Urinary bladder (tissue), 3 donors: ENCODE measurements at regions not wholly inside any gene's neighbourhood (a gene's known extent, or its start where the extent isn't known, plus 50 kb on each side); places are given as distances from the start of the nearest gene placed in this dataset.

ENCODE experiments used
- DNase-seq: peaks from one replicate; pipeline ENCODE4 v3.0.0-alpha.2; 2015; ENCODE audit errors: extremely low spot score
- H3K27ac ChIP-seq: one replicate; pipeline ENCODE4 v1.5.1; 2013; ENCODE audit warnings: low read depth, mild to moderate bottlenecking, moderate library complexity
- H3K36me3 ChIP-seq: one replicate; pipeline ENCODE4 v1.6.1; 2013; ENCODE audit warnings: mild to moderate bottlenecking, moderate library complexity; ENCODE audit not compliant: insufficient read depth
- H3K4me1 ChIP-seq: one replicate; pipeline ENCODE4 v1.6.1; 2013; ENCODE audit warnings: mild to moderate bottlenecking, moderate library complexity; ENCODE audit not compliant: insufficient read depth
- H3K4me3 ChIP-seq: one replicate; pipeline ENCODE4 v1.5.1; 2013; ENCODE audit warnings: low read depth, low read length
- WGBS: extraction: QIAGEN DNeasy Blood & Tissue Kit; methylation state at CpG from one replicate; pipeline ENCODE4 v1.1.7; 2013; 5-methylcytosine and 5-hydroxymethylcytosine counted together
- donor health status: healthy with polysubstance abuse.
- donor health status: healthy.

DNA sequence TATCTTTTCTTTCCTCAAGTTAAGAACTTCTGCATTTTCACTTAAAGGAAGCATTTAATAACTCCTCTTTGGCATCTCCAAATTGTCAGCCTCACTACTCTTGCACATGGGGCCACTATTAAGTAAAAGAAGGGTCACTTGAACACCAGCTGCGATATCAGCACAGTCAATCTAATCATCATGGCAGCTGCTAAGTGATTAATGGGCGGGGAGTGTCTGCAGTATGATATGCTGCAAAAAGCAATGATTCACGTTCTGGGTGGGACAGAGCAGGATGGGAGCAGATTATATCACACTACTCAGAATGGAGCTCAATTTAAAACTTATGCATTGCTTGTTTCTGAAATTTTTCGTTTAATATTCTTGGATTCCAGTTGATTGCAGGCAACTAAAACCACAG is 447.4 kb upstream of the PFKP start:
- no peak overlapping the region for H3K27ac ChIP-seq
- H3K4me1 ChIP-seq = no peaks in the 10 kb centered on the region
- DNase-seq = no peak
- no peaks in the 10 kb centered on the region for H3K36me3 ChIP-seq
- 56% methylated on average over 4 of the region's 4 CpGs for WGBS
- H3K4me3 ChIP-seq = no peak overlapping the region

DNA sequence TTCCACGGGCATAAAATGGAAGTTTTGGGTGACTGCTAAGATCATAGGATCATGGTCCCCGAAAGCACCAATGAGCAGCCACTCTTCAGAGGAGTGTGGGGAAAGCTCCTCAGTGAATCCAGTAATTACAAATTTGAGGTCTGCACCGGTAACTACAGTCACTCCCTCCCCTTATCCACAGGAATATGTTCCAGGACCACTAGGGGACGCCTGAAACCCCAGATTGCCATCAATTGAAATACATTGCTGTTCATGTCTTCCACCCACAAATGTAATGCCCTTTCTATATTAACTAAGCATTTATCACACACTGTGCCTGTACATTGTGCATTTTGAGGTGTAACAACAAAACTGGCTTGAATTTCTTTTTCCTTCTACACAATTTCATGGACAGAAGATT is 447.9 kb upstream of the PFKP start:
- Histone ChIP-seq H3K4me1 (no peaks in the 10 kb centered on the region), H3K27ac (no peak overlapping the region), H3K36me3 (no peaks in the 10 kb centered on the region), H3K4me3 (no peak overlapping the region)
- 48% methylated on average over 4 of the region's 4 CpGs for WGBS
- DNase-seq = no peak

DNA sequence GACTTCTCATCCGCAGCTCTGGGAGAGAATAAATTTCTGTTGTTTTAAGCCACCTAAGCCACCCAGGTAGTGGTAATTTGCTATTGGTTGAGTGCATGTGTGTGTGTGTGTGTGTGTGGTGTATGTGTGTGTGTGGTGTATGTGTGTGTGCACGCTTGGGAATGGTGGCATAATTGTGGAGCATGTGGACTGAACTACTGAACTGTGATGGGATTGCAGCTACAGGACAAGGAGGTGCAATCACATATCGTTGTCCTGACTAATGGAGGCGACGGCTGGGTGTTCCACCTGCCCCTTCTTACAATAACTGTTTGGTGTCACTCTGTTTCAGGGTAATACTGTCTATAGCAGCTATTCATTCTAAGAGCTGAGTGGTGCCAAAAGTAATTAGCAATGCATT is 448.7 kb upstream of the PFKP start:
- no peak overlapping the region for H3K27ac ChIP-seq
- no peaks in the 10 kb centered on the region for H3K36me3 ChIP-seq
- H3K4me1 ChIP-seq = no peaks in the 10 kb centered on the region
- H3K4me3 ChIP-seq = no peak overlapping the region
- no peak for DNase-seq
- WGBS = 85% methylated on average over 5 of the region's 5 CpGs

DNA sequence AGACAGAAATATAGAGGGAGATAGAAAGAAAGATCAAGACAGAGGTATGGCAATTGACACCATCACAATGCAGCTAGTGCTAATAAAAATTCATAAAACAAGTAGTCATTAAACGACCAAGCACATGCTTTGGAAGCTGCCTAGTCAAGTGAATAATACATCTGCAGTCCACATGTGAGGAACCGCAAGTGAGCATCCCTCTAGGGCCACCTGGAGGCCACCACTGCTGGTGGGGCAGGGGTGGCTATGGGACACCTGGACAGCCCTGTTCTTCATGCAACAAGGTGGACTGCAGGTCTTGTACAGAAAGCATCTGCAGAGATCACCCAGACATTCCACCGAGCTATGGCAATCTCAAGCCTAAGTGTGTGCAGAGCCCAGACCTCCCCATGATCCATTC is 451.1 kb upstream of the PFKP start:
- no peak for DNase-seq
- H3K4me3 ChIP-seq = no peak overlapping the region
- no peaks in the 10 kb centered on the region for H3K36me3 ChIP-seq
- no peak overlapping the region for H3K27ac ChIP-seq
- WGBS = 79% methylated on average over 3 of the region's 3 CpGs
- H3K4me1 ChIP-seq = no peaks in the 10 kb centered on the region

DNA sequence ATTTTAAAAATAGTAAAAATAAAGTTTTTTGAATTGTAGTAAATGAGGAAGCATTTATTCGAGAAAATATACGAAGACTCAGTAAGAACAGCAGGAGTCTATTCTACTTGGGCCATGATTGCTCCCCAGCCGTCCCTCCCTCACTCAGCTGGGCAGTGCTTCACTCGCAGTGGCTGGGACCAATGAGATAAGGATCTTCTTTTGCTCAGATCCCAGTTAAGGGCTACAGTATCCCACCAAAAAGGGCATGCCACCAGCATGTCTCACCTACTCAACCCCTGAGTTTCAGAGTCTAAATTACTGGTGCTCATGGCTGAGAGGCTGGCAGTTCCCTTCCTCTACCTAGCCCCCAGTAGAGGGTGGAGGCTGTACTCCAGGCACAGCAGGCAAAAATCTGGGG is 455.7 kb upstream of the PFKP start:
- 67% methylated on average over 4 of the region's 4 CpGs for WGBS
- Histone ChIP-seq H3K4me1 (no peaks in the 10 kb centered on the region), H3K27ac (no peak overlapping the region), H3K36me3 (no peaks in the 10 kb centered on the region), H3K4me3 (no peak overlapping the region)
- no peak for DNase-seq

DNA sequence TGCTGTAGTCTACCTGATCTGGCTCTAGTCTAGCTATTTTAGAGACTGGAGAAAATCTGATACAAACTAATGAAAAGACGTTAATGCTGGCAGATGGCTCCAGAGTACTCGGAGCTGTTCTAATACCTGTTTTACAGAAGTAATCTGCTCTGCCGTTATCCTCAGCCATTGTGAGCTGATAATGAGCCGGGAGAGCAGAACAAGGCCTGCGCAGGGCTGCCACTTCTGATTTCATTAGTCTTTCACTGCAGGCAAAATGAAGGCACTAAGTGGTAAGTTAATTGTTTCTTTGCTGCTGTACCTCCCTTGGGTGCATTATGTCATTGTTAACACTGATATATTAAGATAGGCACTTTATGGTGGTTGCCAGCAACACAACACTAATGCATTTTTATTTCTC is 456.4 kb upstream of the PFKP start:
- 44% methylated on average over 5 of the region's 5 CpGs for WGBS
- H3K27ac ChIP-seq = no peak overlapping the region
- H3K36me3 ChIP-seq = no peaks in the 10 kb centered on the region
- no peaks in the 10 kb centered on the region for H3K4me1 ChIP-seq
- H3K4me3 ChIP-seq = no peak overlapping the region
- DNase-seq = peak; percentile 17

DNA sequence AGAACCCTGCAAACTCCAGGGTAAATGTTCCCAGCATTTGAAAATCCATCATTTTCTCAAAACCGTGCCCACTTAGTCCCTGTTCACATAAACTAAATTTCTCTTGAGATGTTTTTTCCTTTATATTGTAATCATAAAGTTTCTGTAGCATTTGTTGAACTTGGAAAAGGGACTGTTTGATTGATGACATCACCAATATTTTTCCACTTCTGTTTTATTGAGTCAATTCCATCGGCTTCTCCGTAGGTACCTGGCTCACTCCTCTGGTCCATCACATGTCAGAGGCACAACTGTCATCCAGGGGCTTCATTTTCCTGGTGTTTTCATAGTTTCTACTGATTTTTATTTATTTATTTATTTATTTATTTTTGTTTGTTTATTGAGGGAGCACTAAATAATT is 462.5 kb upstream of the PFKP start:
- no peaks in the 10 kb centered on the region for H3K4me1 ChIP-seq
- no peak overlapping the region for H3K27ac ChIP-seq
- 95% methylated on average over 3 of the region's 3 CpGs for WGBS
- no peak for DNase-seq
- H3K36me3 ChIP-seq = no peaks in the 10 kb centered on the region
- no peak overlapping the region for H3K4me3 ChIP-seq

DNA sequence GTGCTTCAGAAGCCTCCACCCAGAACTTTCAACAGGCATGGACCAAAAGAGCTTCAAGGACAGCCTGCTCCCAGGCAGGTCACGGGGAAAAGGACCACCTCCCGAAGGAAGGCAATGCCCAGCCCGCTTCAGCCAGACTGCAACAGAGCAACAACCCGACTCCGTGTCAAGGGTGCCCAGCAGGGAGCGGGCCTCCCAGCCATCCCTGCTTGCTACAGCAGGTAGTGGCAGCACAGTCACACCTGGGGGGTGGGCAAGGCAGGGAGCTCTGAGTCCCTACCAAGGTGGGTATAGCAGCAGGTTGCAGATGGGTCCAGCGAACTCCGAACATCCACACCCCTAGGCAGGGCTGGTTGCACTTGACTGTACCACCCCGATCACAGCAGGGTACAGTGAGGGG is 467.8 kb upstream of the PFKP start:
- no peak for DNase-seq
- H3K27ac ChIP-seq = no peak overlapping the region
- no peak overlapping the region for H3K4me3 ChIP-seq
- H3K36me3 ChIP-seq = no peaks in the 10 kb centered on the region
- no peaks in the 10 kb centered on the region for H3K4me1 ChIP-seq
- WGBS = 95% methylated on average over 9 of the region's 9 CpGs

DNA sequence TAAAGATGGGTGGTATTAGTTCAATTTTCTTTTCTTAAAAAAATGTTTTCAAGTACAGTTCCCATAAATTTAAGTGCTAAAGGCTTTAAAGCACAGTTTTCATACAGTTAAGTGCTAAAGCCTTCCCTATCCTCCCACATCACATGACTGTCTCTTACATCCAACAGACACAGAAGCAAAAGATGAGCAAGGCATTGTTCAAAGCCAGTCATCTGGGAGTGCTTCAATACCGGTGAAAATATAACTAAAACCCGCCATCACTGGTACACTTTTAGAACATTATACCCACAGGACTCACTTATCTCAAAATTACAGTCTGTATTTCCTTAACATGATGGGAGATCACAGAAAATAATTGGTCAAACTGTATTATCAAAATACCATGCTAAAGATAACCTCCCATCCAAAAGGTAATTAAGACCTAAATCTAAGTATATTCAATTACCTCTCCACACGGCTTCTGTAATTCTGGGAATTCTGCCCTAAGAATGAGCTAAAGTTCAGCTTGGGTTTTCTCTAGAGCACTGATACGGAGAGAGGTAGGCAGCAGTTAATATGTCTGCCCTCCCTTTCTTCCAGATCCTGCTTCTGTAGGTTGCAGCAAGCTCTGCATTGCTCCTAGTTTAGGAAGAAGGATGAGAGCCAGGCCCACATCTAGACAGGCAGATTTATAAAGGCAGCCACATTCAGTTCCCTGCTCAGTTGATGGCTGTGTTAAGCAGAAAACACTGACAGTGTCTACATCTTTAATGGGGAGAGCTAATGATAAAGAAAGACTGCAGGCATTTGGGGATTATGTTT is 474.8 kb upstream of the PFKP start:
- no peak for DNase-seq
- 52% methylated on average over 4 of the region's 4 CpGs for WGBS
- no peak overlapping the region for H3K4me3 ChIP-seq
- H3K27ac ChIP-seq = no peak overlapping the region
- H3K36me3 ChIP-seq = no peaks in the 10 kb centered on the region
- no peaks in the 10 kb centered on the region for H3K4me1 ChIP-seq

DNA sequence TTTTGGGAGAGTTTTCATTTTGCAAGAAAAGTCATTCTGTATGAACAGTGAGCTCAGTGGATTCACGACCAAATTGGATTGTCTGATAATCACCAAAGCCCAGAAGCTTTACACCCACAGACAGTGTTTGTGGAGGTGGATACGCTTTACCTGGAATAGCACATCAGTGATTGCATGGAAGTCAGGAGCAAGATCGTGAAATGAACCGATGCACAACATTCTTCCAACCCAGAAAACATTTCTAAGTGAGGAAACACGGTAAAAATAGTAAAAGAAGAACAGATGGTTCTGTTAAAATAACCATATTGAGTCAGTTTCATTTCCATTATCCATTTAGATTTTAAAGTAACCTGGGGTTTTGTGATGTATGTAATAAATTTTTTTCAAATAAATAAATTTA is 478.2 kb upstream of the PFKP start:
- Histone ChIP-seq H3K36me3 (no peaks in the 10 kb centered on the region), H3K4me3 (no peak overlapping the region), H3K4me1 (no peaks in the 10 kb centered on the region), H3K27ac (no peak overlapping the region)
- WGBS = 80% methylated on average over 5 of the region's 5 CpGs
- DNase-seq = no peak

DNA sequence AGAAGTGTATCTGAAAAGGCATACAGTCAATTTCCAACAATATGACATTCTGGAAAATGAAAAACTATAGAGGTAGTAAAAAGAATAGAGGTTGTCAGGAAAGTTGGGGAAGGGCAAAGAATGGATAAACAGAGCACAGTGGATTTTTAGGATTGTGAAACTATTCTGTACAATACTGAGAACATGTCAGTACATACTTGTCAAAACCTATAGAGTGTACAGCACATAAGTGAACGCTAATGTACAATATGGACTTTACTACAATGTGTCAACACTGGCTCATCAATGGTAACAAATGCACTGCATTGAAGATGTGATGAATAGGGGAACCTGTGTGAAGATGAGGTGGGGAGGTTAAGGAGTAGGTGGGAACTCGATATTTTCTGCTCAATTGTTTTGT is 483.0 kb upstream of the PFKP start:
- no peak for DNase-seq
- no peaks in the 10 kb centered on the region for H3K36me3 ChIP-seq
- H3K27ac ChIP-seq = no peak overlapping the region
- no peaks in the 10 kb centered on the region for H3K4me1 ChIP-seq
- H3K4me3 ChIP-seq = no peak overlapping the region
- 87% methylated on average over 2 of the region's 2 CpGs for WGBS

DNA sequence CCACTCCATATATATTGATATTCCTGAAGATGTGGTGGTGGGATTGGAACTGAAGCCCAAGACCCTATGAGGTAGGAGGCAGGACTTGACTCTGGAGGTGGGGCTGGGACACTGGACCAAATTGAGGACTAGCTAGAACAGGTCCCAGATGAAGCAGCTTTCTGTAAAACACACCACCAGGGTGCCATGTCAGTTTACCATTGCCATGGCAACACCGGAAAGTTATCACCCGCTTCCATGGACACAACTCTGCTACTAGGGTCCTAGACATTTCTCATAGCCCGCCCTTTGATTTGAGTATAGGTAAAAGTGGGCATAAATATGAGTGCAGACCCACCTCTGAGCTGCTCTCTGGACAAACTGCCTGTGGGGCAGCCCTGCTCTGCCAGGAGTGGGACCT is 490.5 kb upstream of the PFKP start:
- no peaks in the 10 kb centered on the region for H3K4me1 ChIP-seq
- no peaks in the 10 kb centered on the region for H3K36me3 ChIP-seq
- no peak overlapping the region for H3K27ac ChIP-seq
- no peak overlapping the region for H3K4me3 ChIP-seq
- 75% methylated on average over 3 of the region's 3 CpGs for WGBS
- no peak for DNase-seq

DNA sequence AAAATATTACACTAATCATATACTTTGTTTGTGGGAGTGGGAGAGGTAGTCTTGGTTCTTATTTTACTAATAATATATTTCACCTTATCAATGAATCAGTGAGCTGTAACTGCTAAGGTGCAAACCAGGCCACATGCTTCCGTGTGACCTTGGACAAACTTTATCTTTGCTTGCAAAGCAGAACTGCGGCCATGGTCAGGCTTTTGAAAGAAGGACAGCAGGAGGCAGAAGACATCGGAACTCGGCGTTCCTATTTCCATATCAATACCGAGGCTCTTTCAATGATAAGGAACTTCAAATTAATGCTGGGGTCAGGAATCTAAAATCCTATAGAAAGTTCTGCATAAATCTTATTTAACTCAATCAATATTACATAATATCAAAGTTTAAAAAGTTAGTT is 491.9 kb upstream of the PFKP start:
- no peak for DNase-seq
- no peak overlapping the region for H3K4me3 ChIP-seq
- H3K36me3 ChIP-seq = no peaks in the 10 kb centered on the region
- 48% methylated on average over 6 of the region's 6 CpGs for WGBS
- no peaks in the 10 kb centered on the region for H3K4me1 ChIP-seq
- no peak overlapping the region for H3K27ac ChIP-seq

DNA sequence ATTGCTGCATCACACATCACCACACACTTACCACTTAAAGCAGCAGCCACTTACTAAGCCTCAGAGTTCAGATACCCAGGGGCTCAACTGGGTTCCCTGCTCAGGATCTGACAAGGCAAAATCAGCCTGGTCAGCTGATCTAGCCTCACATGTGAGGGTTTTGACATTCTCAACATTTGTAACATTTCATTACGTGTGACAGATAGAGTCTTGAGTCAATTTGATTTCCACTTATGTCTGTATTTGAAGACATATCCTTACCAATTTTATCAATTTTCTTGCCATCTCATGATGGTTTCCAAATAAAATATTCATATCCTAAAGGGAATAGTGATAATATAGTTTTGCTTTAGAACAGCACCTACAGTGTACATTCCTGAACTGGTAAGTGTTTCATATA is 494.7 kb upstream of the PFKP start:
- 89% methylated on average over 1 of the region's 1 CpG for WGBS
- no peak for DNase-seq
- no peaks in the 10 kb centered on the region for H3K36me3 ChIP-seq

DNA sequence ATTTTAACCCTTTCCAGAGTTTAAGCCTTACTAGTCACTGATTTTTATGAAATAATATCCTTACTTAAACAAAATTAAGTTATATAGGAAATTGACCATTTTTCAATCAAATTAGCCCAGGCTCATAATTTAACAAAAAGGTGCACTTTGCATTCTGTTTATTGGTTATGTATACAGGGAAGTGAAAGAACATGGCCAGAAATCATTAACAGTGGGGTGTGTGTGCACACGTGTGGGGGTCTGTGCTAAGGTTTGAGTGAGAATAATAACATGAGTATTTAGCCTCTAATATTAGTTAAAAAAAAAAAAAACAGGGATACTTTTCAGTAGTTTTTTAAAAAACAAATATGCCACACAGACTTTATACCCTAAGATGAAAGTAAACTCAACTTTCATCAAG is 510.5 kb upstream of the PFKP start:
- no peak for DNase-seq
- no peak overlapping the region for H3K4me3 ChIP-seq
- H3K4me1 ChIP-seq = no peaks in the 10 kb centered on the region
- H3K36me3 ChIP-seq = no peaks in the 10 kb centered on the region
- 77% methylated on average over 1 of the region's 1 CpG for WGBS
- H3K27ac ChIP-seq = no peak overlapping the region

More for the DNA sequence above, 494.7 kb upstream of the PFKP start:
- Histone ChIP-seq H3K4me1 (no peaks in the 10 kb centered on the region), H3K4me3 (no peak overlapping the region), H3K27ac (no peak overlapping the region)
